ENCODE measurements at regions not wholly inside any gene's neighbourhood (a gene's known extent, or its start where the extent isn't known, plus 50 kb on each side); places are given as distances from the start of the nearest gene placed in this dataset.

- H3K27me3 Mint-ChIP-seq (ENCODE audit: low read depth), result no peaks in the 10 kb centered on the region
- no peaks in the 10 kb centered on the region for H3K36me3 Mint-ChIP-seq
- H3K4me1 Mint-ChIP-seq, result peaks cover 27% of the 10 kb centered on the region
- DNase-seq (ENCODE audit: low spot score in 2 of 2, unreplicated experiment in 2 of 2), result no peak
- H3K4me3 Mint-ChIP-seq, result no peak overlapping the region
- TF ChIP-seq CTCF (IDR thresholded peaks at IDR 0.05; ENCODE audit: unreplicated experiment), result no peak
- H3K27ac Mint-ChIP-seq, result no peak overlapping the region
- H3K9me3 Mint-ChIP-seq, result peaks cover 12% of the 10 kb centered on the region
Measured at GRCh38 chr1:234845836-234846235, 235.9 kb upstream of the IRF2BP2 start.

- Mint-ChIP-seq H3K4me1 (peaks cover 31% of the 10 kb centered on the region), H3K9me3 (peaks cover 12% of the 10 kb centered on the region), H3K27me3 (ENCODE audit: low read depth) (no peaks in the 10 kb centered on the region), H3K4me3 (no peak overlapping the region), H3K27ac (no peak overlapping the region), H3K36me3 (no peaks in the 10 kb centered on the region)
- TF ChIP-seq CTCF (IDR thresholded peaks at IDR 0.05; ENCODE audit: unreplicated experiment), result no peak
- DNase-seq (ENCODE audit: low spot score in 2 of 2, unreplicated experiment in 2 of 2), result no peak
Measured at GRCh38 chr1:234845097-234845660, 235.2 kb upstream of the IRF2BP2 start.

GRCh38 chr1:234844479-234845031, 234.6 kb upstream of the IRF2BP2 start:
- Mint-ChIP-seq H3K27ac (no peak overlapping the region), H3K27me3 (ENCODE audit: low read depth) (no peaks in the 10 kb centered on the region), H3K9me3 (peaks cover 12% of the 10 kb centered on the region), H3K4me1 (peaks cover 31% of the 10 kb centered on the region), H3K4me3 (no peak overlapping the region), H3K36me3 (no peaks in the 10 kb centered on the region)
- no peak for TF ChIP-seq CTCF (IDR thresholded peaks at IDR 0.05; ENCODE audit: unreplicated experiment)
- no peak for DNase-seq (ENCODE audit: low spot score in 2 of 2, unreplicated experiment in 2 of 2)

GRCh38 chr1:234843946-234844345, 234.0 kb upstream of the IRF2BP2 start:
- H3K27ac Mint-ChIP-seq, result no peak overlapping the region
- H3K9me3 Mint-ChIP-seq, result peaks cover 12% of the 10 kb centered on the region

GRCh38 chr1:234842726-234843641, 233.0 kb upstream of the IRF2BP2 start:
- no peak for DNase-seq (ENCODE audit: low spot score in 2 of 2, unreplicated experiment in 2 of 2)
- peaks cover 12% of the 10 kb centered on the region for H3K9me3 Mint-ChIP-seq
- H3K4me1 Mint-ChIP-seq, result peaks cover 31% of the 10 kb centered on the region
- H3K27ac Mint-ChIP-seq, result peak overlapping the region; percentile 2
- no peaks in the 10 kb centered on the region for H3K27me3 Mint-ChIP-seq (ENCODE audit: low read depth)
- H3K36me3 Mint-ChIP-seq, result no peaks in the 10 kb centered on the region
- TF ChIP-seq CTCF (IDR thresholded peaks at IDR 0.05; ENCODE audit: unreplicated experiment), result no peak
- no peak overlapping the region for H3K4me3 Mint-ChIP-seq

More at GRCh38 chr1:234843946-234844345, 234.0 kb upstream of the IRF2BP2 start:
- no peak for TF ChIP-seq CTCF (IDR thresholded peaks at IDR 0.05; ENCODE audit: unreplicated experiment)
- Mint-ChIP-seq H3K4me1 (peaks cover 31% of the 10 kb centered on the region), H3K36me3 (no peaks in the 10 kb centered on the region), H3K27me3 (ENCODE audit: low read depth) (no peaks in the 10 kb centered on the region), H3K4me3 (no peak overlapping the region)
- no peak for DNase-seq (ENCODE audit: low spot score in 2 of 2, unreplicated experiment in 2 of 2)
